ENCODE measurements at regions not wholly inside any gene's neighbourhood (a gene's known extent, or its start where the extent isn't known, plus 50 kb on each side); places are given as distances from the start of the nearest gene placed in this dataset.

DNA sequence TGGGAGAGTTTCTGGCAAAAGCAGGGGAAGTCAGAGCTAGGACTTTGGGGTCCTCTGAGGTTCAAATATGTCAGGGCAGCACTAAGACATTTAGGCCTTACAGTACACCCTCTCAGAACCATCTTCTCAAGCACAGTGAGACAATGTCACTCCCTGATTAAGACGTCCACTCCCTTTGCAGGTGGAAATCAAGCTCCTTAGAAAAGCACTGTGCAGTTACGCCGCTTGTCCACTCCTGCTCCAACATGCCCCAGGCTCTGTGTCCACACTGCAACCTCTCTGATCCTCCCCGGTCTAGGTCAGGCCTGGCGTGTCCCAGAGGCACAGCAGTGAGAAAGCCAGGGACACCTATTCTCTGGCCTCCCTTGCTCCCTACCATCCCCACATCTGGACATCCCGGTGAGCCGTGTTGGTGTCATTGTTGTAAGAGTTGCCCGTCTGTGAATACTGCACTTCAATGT is 528.6 kb upstream of the ID2 start:
- DNase-seq = no peak

DNA sequence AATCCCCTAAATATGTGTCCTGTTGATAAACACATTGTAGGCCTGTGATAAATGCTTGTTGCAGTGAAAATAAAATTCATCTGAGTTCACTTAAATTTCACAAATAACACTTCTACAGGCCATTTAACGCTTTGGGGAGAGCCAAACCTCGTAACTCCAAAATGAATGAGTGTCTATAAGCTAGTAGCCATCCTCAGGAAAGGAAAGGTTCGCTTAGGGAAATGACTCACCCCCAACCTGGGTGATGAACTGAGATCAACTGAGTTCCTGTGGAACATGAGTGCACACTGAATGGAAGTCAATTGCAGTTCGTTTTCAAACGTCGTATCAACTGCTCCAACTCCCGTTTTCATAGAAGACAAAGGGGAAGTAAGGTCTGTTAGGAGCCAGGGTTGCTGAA is 527.6 kb upstream of the ID2 start:
- no peak for DNase-seq

DNA sequence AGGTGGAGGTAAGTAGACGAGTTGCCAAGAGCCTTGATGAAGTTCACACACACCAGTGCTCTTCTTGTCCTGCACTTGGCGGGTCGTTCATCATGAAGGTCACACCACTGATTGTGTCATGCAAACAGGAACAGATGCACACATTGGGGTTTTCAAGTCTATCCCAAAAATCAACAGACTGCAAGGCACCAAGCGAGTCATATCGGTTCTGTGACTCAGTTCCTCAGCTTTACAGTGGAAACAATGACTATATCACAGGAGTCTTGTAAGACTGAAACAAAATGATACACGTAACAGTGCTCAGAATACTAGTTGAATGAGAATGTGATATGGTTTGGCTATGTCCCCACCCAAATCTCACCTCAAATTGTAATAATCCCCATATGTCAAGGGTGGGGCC is 526.9 kb upstream of the ID2 start:
- DNase-seq = peak; percentile 49 to 64

DNA sequence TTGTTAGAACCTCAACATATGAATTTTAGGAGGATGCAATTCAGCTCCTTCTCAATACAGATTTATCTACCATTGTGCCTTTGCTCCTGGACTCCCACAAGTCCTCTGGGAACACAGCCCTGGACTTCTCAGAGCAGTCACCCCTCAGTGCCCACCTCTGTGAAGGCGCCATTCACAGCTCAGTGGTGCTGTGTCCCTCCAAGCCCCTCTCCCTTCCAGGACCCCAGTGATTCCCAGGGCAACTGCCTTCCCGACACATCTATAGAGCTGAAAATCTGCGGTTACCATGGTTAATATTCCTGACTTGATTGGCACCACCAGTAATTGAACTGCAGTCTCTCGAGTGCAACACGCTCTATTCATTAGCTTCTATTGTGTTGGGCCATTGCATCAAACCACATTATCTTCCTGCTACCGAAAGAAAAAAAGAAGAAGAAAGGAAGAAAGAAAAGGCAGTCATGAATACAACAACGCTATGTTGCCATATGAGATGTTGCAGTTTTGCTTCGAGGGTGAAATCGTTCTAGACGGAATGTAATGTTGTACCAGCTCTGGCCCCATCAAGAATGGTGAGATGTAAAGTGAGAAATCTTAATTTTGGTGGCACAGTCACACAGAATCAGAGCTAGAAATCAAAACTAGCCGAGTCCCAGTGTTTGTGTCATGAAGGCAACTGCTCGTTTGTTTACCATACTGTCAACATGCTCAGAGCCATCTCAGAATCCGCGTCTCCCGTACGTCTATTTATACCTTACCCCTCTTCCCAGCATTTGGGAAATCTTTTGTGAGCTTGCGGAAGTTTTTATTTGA is 524.0 kb upstream of the ID2 start:
- DNase-seq = no peak

- DNase-seq = no peak
Observed at GRCh38 chr2:8158711-8159110, 523.1 kb upstream of the ID2 start.

GRCh38 chr2:8159211-8159965 is 522.5 kb upstream of the ID2 start:
- no peak for DNase-seq

DNA sequence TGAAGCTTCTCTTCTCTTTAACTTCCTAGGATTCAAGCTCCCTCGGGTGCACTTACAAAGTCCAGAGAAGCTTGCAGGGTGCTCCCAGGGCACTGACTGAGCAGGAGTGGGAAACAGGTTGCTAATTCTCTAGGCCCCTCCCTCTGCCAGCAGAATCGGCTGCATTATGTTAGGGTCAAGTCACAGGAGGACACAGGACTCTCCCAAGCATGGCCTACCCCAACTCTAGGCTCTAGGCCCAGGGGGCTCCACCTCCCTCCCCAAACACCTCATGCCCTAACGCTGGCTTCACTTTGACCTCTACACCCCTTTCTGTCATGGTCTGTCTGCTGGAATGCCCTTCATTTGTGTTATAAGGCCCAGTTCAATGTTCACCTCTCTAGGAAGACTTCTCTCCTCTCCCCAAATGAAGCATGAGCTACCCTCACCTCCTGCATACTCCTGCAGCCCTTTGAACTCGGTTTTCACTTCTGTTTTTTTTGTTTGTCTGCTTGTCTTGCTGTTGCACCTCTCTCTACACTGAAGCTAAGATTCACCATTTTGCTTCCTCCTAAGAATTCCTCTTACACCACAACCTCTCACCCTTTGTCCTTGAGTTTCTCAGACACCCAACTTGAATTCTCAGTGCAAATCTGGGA is 521.8 kb upstream of the ID2 start:
- DNase-seq = no peak

DNA sequence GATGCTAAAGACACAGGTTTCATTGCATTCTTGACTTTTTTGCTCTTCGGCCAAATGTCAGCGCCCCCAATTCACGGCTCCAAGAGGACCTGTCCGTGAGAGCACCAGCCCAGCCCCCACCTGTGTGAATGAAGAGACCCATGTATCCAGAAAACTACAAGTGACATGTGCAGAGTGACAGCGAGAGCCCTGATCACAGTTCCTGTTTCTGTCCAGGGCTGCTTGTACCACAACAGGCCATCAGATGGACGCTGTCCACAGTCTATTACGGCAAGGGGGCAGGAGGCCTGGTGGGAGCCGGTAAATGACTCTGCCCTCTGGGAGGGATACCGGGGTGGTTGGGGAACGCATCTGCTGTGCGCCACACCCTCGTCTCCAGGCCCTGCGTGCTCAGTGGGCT is 520.9 kb upstream of the ID2 start:
- DNase-seq = no peak

DNA sequence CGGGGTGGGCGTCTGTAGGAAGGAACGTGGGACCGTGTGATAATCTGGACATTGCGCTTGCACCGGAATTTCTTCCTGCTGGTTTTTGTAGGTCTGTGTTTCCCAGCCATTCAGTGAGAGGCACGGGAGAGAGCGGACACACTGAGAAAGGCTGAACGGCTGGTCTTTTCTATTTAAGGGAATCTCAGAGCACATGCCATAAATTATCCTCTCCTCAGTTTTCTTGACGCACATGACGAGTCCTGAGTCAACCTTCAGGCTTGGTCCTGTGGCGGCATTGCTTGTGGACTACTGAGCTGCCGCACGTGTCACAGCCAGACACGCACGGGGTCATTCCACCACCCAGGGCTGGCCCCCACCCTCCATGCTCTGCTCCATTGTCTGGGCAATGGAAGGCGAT is 519.3 kb upstream of the ID2 start:
- DNase-seq = no peak

DNA sequence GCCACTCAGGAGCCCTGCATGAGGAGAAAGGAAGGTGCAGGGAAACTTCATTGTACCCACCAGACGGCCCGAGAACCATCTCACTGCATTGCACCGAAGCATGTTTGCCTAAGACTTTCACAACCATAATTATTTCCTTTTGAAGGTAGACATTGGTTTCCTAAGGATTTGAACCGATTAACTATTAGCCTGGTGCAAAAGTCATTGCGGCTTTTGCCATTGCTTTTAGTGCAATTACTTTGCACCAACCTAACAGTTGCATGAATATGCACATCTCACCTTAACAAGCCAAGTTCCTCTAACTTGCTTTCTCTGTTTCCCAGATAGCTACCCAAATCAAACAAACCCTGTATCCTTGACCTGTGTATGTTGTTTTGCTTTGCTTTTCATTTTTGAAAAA is 516.3 kb upstream of the ID2 start:
- no peak for DNase-seq

DNA sequence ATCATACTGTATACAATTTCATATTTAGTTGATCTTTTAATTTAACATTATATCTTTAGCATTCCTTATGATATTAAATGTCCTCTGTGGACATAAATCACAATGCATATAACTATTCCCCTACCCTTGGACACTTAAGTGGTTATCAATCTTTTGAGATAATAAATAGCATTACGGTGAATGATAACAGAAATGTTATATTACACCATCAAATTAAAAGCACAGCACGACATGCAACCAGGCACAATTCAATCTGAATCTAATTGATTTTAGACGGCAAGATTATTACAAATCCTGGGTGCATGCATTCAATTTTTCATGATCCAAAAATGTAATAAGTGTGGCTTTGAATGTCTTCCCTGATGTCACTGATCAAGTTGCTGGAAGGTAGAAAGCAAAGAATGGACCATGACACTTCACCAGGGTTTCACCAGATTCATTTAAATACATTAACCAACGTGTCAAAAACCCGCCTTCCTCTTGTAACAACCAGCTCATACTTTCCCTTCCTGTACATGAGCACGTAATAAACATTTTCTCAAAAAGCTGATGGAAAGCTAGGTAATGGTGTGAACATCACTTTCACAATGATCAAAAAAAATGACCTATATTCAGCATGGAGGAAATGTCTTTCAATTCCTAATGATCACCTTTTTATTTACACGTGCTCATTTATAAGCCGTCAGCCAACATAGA is 513.7 kb upstream of the ID2 start:
- no peak for DNase-seq

- DNase-seq = no peak
Observed at GRCh38 chr2:8168876-8169424, 512.9 kb upstream of the ID2 start.

- DNase-seq = no peak
Observed at GRCh38 chr2:8169443-8169842, 512.4 kb upstream of the ID2 start.

DNA sequence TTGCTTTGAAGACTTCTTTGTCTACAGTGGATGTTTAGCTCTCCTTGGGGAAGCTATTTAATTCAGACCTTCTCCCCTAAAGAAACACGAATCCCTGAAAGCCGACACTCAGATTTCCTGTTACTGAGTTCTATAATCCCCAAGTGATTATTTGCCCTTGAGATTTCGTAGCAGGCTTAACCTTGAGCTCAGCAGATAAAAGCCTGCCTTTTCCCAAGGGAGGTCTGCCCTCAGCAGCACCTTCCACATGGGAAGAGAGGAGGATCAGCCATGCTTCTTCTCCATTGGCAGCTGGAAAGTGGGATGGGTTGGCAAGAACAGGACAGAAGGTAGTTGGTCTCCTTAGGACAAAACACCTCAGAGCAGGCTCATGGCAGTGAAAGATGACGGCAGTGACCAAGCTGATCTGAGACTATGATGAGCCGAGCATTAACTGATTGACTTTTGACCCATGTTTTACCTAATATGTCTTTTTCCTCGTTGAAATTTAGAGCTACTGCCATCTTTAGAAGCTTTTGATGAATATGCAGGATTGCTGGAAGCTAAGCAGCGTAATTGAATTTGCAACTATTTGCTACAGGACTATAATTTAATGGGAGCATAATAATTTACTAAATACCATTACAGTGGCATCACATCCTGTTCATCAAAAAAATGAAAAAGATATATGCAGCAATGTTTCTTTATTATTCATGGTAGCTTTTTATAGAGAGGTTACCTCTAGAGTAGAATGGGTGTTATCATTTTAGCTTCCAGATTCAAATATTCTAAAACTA is 511.1 kb upstream of the ID2 start:
- no peak for DNase-seq

- DNase-seq = no peak
Observed at GRCh38 chr2:8171608-8172007, 510.2 kb upstream of the ID2 start.

DNA sequence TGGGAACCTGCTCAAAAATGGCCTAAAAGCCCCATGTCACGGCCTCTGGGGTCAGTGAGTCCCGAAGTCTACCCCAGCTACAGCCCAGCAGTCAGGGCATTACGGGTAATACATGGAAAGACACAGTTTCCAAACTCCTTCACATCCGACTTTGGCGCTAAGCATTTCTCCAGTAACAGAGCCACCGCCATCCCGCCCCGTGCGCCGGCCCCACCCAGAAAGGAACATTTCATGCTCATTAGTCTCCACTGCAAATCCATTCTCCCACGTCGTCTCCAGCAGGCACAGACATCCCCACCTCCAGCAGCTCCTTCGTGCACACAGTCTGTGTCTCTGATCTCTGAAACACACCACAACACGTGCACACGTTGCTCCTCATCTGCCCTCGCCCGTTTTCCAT is 509.2 kb upstream of the ID2 start:
- DNase-seq = no peak

DNA sequence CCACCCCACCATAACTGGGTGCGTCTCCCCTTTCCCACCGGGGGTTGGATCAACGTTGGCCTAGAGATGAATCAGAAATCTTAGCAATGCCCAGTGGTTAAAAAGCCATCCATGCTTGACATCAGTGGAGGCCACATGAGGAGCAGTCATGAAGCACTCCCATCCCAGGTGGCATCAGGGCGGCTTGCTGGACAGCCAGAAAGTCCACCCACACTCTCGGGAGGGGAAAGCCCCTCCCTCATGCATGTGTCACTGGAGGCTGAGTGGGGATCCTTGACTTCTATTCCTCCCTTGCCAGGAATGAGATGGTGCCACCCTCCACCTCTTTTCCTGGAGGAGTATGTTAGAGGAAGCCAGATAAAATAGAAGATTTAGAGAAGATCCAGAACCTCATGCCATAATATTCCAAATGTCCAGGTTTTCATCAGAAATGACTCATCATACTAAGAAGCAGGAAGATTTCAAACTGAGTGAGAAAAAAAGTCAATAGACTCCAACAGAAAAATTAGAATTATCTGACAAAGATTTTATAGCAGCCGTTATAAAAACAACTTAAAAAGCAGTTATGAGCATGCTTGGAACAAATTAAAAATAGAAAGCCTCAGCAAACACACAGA is 507.1 kb upstream of the ID2 start:
- DNase-seq = no peak

GRCh38 chr2:8176887-8177286 is 505.0 kb upstream of the ID2 start:
- no peak for DNase-seq

DNA sequence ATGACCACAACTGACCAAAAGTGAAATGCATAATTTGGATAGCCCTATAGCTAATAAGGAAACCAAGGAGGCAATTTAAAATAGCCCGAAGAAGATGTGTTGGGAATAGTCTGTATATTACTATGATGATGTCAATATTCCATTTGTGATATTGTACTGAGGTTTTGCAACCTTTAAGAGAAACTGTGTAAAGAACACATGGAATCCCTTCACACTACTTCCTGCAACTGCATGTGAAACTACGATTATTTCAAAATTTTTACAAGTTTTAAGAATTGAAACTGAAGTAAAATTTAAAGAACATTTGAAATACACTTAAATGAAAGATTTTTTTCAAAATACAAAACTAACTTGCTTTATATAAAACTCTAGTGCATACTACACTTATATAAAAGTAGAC is 504.3 kb upstream of the ID2 start:
- no peak for DNase-seq

DNA sequence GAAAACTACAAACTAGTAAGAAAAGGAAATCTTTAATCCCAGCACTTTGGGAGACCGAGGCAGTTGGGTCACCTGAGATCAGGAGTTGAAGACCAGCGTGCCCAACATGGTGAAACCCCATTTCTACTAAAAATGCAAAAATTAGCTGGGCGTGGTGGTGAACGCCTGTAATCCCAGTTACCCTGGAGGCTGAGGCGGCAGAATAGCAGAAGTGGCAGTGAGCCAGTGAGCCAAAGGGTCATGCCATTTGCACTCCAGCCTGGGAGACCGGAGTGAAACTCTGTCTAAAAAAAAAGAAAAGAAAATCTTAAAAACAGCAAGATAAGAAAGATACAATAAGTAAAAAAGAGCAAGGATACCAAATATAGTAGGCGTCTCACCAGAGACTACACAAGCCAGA is 502.9 kb upstream of the ID2 start:
- no peak for DNase-seq

DNA sequence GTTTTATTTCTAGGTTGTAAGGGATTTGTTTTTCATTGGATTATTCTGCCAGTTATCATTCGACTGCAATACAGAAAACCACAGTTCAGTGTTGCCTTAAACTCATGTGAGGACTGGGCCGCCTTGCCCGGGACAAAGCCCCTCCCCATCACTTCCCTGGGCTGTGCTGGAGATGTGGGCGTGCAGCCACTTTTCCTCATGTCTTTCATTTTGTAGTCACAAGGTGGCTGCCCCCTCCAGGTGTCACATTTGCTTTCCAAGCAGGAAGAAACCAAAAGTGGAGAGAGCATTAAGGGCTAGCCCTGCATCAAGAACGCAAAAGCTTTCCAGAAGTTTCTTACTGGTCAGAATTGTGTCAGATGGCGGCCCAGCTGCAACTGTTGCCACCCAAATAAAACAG is 492.5 kb upstream of the ID2 start:
- no peak for DNase-seq

DNA sequence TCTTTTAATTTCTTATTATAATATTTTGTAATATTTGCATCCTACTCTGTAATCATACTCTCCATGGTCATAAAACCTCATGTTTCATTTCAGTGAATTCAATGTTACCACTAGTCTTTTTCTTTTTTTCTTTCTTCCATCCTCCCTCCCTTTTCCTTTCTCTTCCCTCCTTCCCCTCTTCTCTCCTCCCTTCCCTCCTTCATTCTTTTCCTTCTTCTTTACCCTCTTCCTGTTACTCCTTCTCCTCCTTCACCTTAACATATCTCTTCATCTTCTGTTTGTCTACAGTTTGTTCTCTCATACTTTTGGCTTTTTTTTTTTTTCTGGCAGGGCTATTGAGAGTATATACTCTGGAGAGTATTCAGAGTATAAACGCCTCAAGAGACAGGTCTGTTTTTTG is 491.6 kb upstream of the ID2 start:
- DNase-seq = no peak
